GM12872 (cell line): ENCODE measurements at regions not wholly inside any gene's neighbourhood (a gene's known extent, or its start where the extent isn't known, plus 50 kb on each side); places are given as distances from the start of the nearest gene placed in this dataset.
A peak's percentile ranks its signal among the peaks of the same experiment; 100 is the strongest.

ENCODE experiments used
- TF ChIP-seq, protein P1 (sequence below): IDR thresholded peaks from 3 replicates; pipeline ENCODE4 v1.5.1; 2011; ENCODE audit warnings: low read depth, mild to moderate bottlenecking, low read length, moderate library complexity; ENCODE audit not compliant: insufficient read depth

DNA sequence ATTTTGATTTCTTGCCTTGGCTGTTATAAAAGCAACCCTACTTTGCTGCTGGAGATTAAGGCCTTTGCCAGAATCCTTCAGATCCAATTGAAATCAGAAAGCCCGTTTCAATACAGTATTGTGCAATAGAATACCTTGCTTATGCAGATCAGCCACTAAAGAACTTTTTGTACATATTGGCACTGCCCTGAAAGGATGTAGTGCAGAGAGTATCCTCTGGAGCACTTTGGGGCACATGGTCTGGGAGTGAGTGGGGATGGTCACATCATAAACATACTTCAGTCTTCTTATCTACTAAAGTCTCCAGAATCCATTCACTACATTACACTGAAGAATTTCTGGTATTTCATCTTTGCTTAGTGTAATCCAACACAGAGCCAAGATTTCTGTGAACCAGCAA is 189.0 kb downstream of the CENPF start:
- TF ChIP-seq, protein P1, sequence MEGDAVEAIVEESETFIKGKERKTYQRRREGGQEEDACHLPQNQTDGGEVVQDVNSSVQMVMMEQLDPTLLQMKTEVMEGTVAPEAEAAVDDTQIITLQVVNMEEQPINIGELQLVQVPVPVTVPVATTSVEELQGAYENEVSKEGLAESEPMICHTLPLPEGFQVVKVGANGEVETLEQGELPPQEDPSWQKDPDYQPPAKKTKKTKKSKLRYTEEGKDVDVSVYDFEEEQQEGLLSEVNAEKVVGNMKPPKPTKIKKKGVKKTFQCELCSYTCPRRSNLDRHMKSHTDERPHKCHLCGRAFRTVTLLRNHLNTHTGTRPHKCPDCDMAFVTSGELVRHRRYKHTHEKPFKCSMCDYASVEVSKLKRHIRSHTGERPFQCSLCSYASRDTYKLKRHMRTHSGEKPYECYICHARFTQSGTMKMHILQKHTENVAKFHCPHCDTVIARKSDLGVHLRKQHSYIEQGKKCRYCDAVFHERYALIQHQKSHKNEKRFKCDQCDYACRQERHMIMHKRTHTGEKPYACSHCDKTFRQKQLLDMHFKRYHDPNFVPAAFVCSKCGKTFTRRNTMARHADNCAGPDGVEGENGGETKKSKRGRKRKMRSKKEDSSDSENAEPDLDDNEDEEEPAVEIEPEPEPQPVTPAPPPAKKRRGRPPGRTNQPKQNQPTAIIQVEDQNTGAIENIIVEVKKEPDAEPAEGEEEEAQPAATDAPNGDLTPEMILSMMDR = no peak

DNA sequence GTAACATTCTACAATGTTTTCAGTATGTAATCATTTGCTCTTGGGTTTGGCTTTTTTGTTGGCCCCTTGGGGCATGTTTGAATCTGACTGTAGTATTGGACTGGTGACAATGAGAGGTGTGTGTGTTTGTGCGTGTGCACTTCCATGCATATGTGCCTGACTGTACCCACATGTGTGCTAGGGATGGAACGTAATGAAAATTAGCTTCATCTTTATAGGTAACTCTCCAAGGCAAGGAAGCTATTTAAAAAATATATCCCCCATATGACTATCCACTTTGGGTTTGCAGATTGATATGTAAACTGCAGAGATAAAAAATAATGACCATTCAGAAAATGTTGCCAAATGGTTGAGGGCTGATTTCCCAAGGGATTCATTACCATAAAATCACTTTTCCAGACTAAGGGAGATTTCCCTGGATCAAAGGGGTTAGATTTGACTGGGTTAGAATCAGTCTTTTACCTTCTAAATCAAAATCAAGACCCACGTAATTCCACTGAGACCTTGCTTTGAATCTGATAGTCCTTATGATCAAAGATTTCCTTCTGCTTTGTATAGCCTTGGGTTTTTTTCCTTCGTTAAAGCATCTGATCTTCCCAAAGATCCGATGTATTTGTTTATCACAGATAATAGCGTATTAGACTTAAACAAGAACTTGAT is 189.7 kb downstream of the CENPF start:
- TF ChIP-seq, protein P1 = no peak

DNA sequence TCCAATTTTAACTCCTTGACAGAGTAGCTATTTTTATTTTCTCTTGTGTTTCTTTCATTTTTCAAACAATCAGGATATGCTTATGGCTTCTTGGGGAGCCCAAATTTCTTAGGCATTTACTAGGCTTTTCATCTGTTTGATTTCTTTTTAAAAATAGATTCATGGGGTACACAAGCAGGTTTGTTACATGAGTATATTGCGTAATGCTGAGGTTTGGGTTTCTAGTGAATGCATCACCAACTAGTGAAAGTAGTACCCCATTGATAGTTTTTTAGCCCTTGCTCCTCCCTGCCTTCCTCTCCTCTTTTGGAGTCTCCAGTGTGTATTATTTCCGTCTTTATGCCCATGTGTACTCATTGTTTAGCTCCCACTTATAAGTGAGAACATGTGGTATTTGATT is 190.7 kb downstream of the CENPF start:
- TF ChIP-seq, protein P1 = no peak

DNA sequence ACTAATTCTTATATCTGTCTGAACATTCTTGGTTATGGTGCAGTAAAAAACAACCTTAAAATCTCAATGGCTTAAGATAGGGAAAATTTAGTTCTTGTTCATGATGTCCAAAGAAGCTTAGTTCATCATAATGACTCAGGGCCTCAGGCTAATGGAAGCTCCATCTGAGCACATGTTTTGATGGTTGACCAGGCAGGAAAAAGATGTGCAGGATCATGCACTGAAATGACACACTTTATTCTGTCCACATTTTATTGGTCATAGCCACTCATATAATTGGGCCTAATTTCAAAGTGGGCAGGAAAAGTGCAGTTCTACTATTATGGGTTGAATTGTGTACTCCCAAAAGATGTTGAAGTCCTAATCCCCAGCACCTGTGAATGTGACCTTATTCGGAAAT is 198.2 kb downstream of the CENPF start:
- TF ChIP-seq, protein P1 = no peak

DNA sequence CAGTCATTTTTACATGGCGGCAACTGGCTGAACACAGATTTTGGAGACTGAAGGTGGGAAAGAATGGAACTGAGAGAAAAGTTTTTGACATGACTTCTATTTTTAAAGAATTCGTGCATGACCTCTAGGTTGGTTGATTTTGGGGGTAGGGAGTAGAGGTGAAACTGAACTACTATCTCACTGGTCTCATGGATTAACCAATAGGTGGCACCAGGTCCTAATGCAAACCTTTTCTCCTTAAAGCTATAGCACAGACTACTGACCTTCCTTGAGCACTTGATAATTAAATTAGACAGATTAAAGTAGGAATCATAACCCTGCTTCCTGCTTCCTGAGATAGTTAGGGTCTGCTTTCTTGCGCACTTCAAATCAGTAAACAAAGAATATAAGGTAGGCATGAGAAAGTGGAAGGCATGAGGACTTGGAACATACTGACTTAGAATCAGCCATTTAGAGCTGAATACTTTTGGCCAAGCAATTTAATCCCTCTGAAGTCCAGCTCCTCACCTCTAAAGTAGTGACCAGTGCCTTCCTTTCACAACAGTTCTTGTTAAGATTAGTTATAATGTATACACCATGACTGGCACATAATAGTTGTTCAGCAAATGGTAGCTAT is 206.0 kb downstream of the CENPF start:
- TF ChIP-seq, protein P1 = peak; percentile 34; the same call in 2 of the 3 replicates

DNA sequence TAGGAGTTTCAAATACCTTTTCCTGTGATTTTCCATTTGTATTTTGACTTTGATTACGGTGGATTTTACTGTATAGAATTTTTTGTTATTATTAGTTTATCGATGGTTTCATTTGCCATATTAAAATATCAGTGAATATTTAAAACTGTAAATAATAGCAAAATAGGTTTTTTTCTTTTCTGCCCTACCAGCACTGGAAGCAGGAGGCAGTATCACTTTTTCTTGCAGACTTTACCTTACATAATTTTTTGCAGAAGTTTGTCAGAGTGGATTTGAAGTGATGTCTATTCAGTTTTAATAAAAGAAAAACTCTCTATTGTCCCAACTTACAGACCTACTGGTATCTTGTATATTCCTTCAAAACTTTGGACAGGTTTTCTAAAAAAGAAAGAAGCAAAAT is 213.6 kb downstream of the CENPF start:
- TF ChIP-seq, protein P1 = no peak

DNA sequence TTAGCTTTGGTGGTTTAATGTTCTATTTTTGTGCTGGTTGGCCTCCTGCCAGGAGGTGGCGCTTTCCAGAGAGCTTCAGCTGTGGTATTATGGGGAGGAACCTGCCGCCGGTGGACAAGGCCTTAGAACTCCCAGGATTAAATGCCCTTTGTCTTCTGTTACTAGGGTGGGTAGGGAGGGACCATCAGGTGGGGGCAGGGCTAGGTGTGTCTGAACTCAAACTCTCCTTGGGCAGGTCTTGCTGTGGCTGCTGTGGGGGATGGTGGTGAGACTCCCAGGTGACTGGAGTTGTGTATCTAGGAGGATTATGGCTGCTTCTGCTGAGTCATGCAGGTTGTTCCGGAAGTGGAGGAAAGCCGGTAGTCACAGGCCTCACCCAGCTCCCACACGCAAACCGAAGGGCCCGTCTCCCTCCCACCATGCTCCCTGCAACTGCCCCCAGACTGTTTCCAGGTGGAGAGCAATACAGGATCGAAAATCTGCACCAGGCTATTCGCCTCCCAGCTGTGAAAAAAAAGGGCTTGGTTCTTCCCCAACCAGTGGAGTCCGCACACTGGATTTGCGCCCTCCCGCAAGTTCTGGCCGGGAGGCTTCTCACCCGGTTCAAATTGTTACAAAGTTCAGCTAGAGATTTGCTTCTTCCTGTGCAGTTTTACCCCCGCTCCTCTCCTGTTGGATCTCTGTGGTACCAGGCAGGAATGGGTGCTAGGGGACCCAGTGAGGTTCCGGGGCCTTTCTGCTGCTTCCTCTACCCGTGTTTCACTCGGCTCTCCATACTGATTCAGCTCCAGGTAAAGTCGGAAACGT is 220.5 kb downstream of the CENPF start:
- TF ChIP-seq, protein P1 = peak; percentile 46; the same call in 2 of the 3 replicates
